ENCODE measurements at regions not wholly inside any gene's neighbourhood (a gene's known extent, or its start where the extent isn't known, plus 50 kb on each side); places are given as distances from the start of the nearest gene placed in this dataset.

DNA sequence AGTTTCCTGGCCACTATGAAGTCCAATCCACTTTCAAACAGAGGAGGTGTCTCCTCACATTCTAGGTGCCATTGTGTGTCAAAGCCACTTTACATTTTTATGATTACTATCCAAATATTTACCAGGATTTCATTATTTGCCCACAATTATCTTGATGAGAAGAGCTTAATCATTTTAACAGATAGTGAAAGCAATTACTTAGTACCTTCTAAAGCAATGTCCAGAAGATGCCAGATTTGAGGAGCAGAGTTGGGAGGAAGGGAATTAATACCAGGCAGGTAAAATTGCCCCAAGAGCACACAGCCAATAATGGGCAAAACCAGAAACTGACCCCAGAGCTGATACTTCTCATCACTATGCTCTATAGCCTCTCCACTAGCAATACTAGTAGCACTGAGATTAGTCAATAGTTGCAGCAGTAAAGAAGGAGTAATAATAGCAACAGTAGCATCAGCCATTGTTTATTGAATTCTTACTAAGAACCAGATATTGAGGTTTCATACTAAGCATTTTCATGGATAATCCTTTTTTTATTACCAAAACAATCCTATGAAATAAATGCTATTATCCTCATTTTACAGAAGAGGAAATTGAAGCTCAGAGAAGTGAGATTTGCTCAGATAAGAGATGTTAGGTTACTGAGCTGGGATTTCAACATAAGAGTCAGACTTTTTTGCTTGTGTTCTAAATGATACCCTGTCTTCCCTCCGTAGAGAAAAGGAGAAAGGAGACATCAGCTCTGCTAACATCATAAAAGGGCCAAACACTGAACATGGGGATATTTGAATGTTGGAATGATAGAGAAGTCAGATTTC lies 509.3 kb upstream of the CFAP20DC start:
- Histone ChIP-seq H3K4me3 (ENCODE audit: low read depth in 1 of 2, low read length in 2 of 2) (no peak overlapping the region), H3K27ac (ENCODE audit: low read length) (no peak overlapping the region), H3K27me3 (ENCODE audit: low read depth, low read length) (no peaks in the 10 kb centered on the region), H3K36me3 (ENCODE audit: control insufficient read depth in 1 of 2, insufficient read depth in 2 of 2, low read length in 2 of 2) (no peaks in the 10 kb centered on the region), H3K9me3 (ENCODE audit: control insufficient read depth in 1 of 2, low read length in 2 of 2) (no peaks in the 10 kb centered on the region), H3K4me1 (ENCODE audit: control insufficient read depth in 1 of 2, insufficient read depth in 2 of 2, low read length in 2 of 2) (no peaks in the 10 kb centered on the region)

DNA sequence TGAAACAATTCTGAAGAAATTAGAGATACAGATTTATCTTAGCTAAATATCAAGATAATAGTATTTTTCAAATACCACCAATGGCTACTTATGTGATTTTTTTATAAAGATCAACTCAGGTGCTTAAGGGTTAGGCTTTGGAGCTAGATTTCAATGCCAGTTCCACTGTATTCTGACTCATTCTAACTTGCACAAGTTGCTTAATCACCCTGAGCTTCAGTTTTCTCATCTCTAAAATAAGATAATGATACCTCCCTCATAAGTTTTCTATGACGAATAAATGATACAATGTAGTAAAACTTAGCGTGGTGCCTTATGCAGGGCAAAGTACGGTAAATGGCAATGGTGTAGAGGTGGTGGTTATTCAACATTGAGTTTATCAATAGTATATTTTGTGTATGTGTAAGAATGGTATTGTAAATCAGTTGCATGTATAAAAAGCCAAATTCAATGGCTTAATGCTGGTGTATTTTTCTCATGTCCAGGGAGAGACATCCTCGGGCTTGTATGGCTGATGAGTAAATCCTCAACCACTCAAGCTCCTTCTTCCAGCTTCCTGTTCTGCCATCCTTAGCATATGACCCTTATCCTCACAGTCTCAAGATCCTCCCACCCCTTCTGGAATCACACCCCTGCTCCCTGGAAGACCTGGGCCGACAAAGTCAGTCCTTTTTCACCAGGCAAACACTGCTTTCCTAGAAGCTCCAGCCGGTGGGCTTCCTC lies 505.9 kb upstream of the CFAP20DC start:
- no peaks in the 10 kb centered on the region for H3K36me3 ChIP-seq (ENCODE audit: control insufficient read depth in 1 of 2, insufficient read depth in 2 of 2, low read length in 2 of 2)
- no peaks in the 10 kb centered on the region for H3K4me1 ChIP-seq (ENCODE audit: control insufficient read depth in 1 of 2, insufficient read depth in 2 of 2, low read length in 2 of 2)
- H3K27me3 ChIP-seq (ENCODE audit: low read depth, low read length), result no peaks in the 10 kb centered on the region
- no peak overlapping the region for H3K4me3 ChIP-seq (ENCODE audit: low read depth in 1 of 2, low read length in 2 of 2)
- no peak overlapping the region for H3K27ac ChIP-seq (ENCODE audit: low read length)
- no peaks in the 10 kb centered on the region for H3K9me3 ChIP-seq (ENCODE audit: control insufficient read depth in 1 of 2, low read length in 2 of 2)

DNA sequence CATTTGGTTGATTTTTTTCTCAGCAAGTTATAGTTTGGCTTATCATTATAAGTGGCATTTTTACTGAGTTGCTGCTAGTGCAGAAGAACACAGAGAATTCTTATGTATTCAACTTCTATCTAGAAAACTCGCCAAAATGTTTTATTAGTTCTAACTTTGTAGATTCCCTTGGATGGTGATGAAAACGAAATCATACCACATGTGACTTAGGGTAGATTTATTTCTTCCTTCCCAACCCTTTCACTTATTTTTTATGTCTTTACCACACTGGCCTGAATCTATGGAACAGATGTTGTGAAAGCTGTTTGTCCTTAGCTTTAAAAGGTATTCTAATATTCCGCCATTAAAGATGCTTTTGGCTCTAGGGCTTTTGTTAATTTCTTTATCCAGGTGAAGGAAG lies 503.3 kb upstream of the CFAP20DC start:
- H3K36me3 ChIP-seq (ENCODE audit: control insufficient read depth in 1 of 2, insufficient read depth in 2 of 2, low read length in 2 of 2), result no peaks in the 10 kb centered on the region
- no peak overlapping the region for H3K4me3 ChIP-seq (ENCODE audit: low read depth in 1 of 2, low read length in 2 of 2)
- no peaks in the 10 kb centered on the region for H3K4me1 ChIP-seq (ENCODE audit: control insufficient read depth in 1 of 2, insufficient read depth in 2 of 2, low read length in 2 of 2)
- H3K27ac ChIP-seq (ENCODE audit: low read length), result no peak overlapping the region
- no peaks in the 10 kb centered on the region for H3K9me3 ChIP-seq (ENCODE audit: control insufficient read depth in 1 of 2, low read length in 2 of 2)
- H3K27me3 ChIP-seq (ENCODE audit: low read depth, low read length), result no peaks in the 10 kb centered on the region

DNA sequence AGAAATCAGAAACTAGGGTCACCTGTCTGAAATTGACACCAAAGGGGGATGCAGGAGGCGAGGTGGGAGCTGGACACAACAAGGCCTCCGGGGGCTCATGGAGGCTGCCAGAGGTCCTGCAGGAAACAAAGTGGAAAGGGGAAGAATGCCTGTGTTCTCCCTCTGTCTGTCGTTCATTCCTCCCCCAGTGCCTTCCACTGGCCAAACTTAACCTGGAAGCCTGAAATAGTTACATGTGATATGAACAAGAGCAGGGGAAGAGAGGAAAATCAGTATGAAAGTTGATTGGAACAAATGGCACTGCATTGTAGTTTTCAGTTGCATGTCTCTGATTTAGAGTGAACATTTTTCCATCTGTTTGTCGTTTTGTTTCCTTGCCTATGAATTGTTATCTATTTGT lies 502.0 kb upstream of the CFAP20DC start:
- no peaks in the 10 kb centered on the region for H3K4me1 ChIP-seq (ENCODE audit: control insufficient read depth in 1 of 2, insufficient read depth in 2 of 2, low read length in 2 of 2)
- no peaks in the 10 kb centered on the region for H3K36me3 ChIP-seq (ENCODE audit: control insufficient read depth in 1 of 2, insufficient read depth in 2 of 2, low read length in 2 of 2)
- H3K27me3 ChIP-seq (ENCODE audit: low read depth, low read length), result no peaks in the 10 kb centered on the region
- no peak overlapping the region for H3K4me3 ChIP-seq (ENCODE audit: low read depth in 1 of 2, low read length in 2 of 2)
- no peak overlapping the region for H3K27ac ChIP-seq (ENCODE audit: low read length)
- no peaks in the 10 kb centered on the region for H3K9me3 ChIP-seq (ENCODE audit: control insufficient read depth in 1 of 2, low read length in 2 of 2)

DNA sequence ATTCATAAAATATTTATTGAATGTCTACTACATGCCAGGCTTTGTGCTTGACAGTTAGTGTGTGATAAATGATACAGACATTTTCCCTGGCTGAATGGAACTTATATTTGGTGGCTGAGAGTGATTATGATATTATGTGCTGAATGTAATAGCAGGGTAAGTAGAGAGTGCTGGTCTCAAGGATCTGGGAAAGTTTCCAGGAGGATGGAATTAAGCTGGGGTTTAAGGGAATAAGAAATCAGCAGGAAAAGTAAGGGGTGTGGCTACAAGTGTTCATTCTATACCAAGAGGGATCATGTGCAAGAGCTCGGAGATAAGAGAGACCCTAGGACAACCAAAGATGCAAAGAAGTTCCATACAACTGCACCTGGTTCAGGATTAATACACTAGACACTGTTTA lies 500.1 kb upstream of the CFAP20DC start:
- H3K36me3 ChIP-seq (ENCODE audit: control insufficient read depth in 1 of 2, insufficient read depth in 2 of 2, low read length in 2 of 2), result no peaks in the 10 kb centered on the region
- no peaks in the 10 kb centered on the region for H3K9me3 ChIP-seq (ENCODE audit: control insufficient read depth in 1 of 2, low read length in 2 of 2)
- H3K27ac ChIP-seq (ENCODE audit: low read length), result no peak overlapping the region
- no peaks in the 10 kb centered on the region for H3K27me3 ChIP-seq (ENCODE audit: low read depth, low read length)
- H3K4me1 ChIP-seq (ENCODE audit: control insufficient read depth in 1 of 2, insufficient read depth in 2 of 2, low read length in 2 of 2), result no peaks in the 10 kb centered on the region
- no peak overlapping the region for H3K4me3 ChIP-seq (ENCODE audit: low read depth in 1 of 2, low read length in 2 of 2)

DNA sequence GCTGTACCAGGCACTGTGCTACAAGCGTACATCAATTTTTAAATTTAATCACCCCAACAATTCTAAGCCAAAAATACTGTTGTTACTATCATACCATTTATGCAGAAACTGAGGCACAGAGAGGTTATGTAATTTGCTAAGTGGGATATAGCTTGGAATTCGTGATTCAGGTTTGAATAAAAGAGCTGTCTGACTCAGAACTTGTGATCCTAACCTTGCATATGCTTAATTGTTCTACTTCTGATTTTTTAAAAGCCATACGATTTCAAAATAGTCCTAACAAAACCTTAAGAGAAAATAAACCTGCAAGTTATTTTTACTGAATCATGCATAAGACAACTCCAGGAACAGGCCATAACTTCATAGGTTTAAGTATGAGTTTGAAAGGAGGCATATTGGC lies 498.0 kb upstream of the CFAP20DC start:
- no peaks in the 10 kb centered on the region for H3K9me3 ChIP-seq (ENCODE audit: control insufficient read depth in 1 of 2, low read length in 2 of 2)
- no peaks in the 10 kb centered on the region for H3K27me3 ChIP-seq (ENCODE audit: low read depth, low read length)
- no peak overlapping the region for H3K4me3 ChIP-seq (ENCODE audit: low read depth in 1 of 2, low read length in 2 of 2)
- H3K36me3 ChIP-seq (ENCODE audit: control insufficient read depth in 1 of 2, insufficient read depth in 2 of 2, low read length in 2 of 2), result no peaks in the 10 kb centered on the region
- H3K27ac ChIP-seq (ENCODE audit: low read length), result no peak overlapping the region
- no peaks in the 10 kb centered on the region for H3K4me1 ChIP-seq (ENCODE audit: control insufficient read depth in 1 of 2, insufficient read depth in 2 of 2, low read length in 2 of 2)

DNA sequence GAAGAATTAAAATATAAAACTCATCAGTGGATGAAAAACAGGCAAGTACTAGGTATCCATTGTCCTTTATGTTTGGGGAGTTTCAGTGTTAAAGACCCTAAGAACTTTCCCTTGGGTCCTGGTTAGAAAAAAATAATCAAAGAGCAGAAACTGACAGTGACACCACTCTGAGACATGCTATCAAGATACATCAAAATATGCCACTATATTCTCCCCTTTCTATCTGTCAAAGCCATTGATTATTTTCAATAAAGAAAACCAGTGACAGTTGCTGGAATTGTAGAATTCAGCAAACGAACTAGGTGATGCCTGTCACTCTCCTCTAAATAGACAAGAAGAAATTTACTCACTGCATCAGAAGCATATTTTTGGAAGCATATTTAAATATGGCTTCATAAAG lies 496.7 kb upstream of the CFAP20DC start:
- Histone ChIP-seq H3K4me1 (ENCODE audit: control insufficient read depth in 1 of 2, insufficient read depth in 2 of 2, low read length in 2 of 2) (no peaks in the 10 kb centered on the region), H3K27me3 (ENCODE audit: low read depth, low read length) (no peaks in the 10 kb centered on the region), H3K4me3 (ENCODE audit: low read depth in 1 of 2, low read length in 2 of 2) (no peak overlapping the region), H3K27ac (ENCODE audit: low read length) (no peak overlapping the region), H3K9me3 (ENCODE audit: control insufficient read depth in 1 of 2, low read length in 2 of 2) (no peaks in the 10 kb centered on the region), H3K36me3 (ENCODE audit: control insufficient read depth in 1 of 2, insufficient read depth in 2 of 2, low read length in 2 of 2) (no peaks in the 10 kb centered on the region)

DNA sequence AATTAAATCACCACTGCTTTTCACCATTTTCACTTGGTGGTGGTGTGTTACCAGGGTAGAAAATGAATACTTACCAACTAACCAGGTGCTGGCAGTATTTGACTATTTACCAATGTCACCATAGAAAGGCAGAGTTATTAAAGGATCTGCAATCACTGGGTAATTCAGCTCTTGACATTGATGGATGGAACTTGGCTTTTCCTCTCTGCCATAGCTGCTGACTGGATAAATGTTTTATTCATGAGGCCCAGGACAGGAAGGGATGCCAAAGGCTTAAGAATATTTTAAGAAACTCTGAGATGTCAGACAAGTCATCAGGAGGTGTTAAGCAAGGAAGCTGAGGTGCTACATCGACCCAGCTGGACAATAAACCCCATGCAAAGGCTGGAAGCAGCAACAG lies 495.5 kb upstream of the CFAP20DC start:
- H3K9me3 ChIP-seq (ENCODE audit: control insufficient read depth in 1 of 2, low read length in 2 of 2), result no peaks in the 10 kb centered on the region
- H3K27me3 ChIP-seq (ENCODE audit: low read depth, low read length), result no peaks in the 10 kb centered on the region
- no peak overlapping the region for H3K27ac ChIP-seq (ENCODE audit: low read length)
- no peak overlapping the region for H3K4me3 ChIP-seq (ENCODE audit: low read depth in 1 of 2, low read length in 2 of 2)
- H3K4me1 ChIP-seq (ENCODE audit: control insufficient read depth in 1 of 2, insufficient read depth in 2 of 2, low read length in 2 of 2), result no peaks in the 10 kb centered on the region
- H3K36me3 ChIP-seq (ENCODE audit: control insufficient read depth in 1 of 2, insufficient read depth in 2 of 2, low read length in 2 of 2), result no peaks in the 10 kb centered on the region

DNA sequence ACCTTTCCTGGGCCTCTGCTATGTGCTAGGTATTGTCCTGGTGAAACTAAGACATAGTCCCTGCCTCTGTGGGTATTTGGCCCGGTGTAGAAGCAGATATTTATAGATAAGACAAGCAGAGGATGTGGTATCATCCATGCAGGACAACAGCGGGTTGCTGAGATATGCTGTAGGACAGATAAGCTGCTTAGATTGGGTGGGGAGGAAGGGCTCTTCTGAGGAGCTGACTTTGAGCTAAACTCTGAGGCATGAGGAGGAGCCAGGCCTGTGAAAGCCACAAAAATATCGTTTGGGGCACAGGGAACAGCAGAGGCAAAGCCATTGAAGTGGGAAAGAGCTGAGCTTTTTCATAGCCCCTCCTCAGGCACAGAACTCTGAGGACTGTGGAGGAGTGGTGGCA lies 492.5 kb upstream of the CFAP20DC start:
- no peaks in the 10 kb centered on the region for H3K9me3 ChIP-seq (ENCODE audit: control insufficient read depth in 1 of 2, low read length in 2 of 2)
- H3K36me3 ChIP-seq (ENCODE audit: control insufficient read depth in 1 of 2, insufficient read depth in 2 of 2, low read length in 2 of 2), result no peaks in the 10 kb centered on the region
- H3K4me1 ChIP-seq (ENCODE audit: control insufficient read depth in 1 of 2, insufficient read depth in 2 of 2, low read length in 2 of 2), result no peaks in the 10 kb centered on the region
- no peak overlapping the region for H3K4me3 ChIP-seq (ENCODE audit: low read depth in 1 of 2, low read length in 2 of 2)
- no peaks in the 10 kb centered on the region for H3K27me3 ChIP-seq (ENCODE audit: low read depth, low read length)
- no peak overlapping the region for H3K27ac ChIP-seq (ENCODE audit: low read length)

DNA sequence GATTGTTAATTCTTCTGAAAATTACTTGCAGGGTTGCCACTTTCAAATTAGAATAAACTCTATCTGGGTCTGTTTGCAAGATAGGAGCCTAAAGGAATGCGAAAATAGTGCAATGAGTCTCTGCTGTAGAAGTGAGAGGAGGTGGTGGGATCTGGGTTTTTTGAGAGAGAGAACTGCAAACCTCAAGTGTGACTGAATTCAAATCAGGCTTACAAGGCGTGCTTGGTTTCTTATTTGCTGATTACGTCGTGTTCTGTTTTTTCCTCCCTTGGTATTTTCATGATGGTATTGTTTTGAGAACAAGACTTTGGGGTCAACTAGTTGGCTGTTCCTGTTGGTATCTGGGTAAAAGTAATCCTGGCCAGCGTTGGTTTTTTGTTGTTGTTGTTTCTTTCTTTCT lies 490.9 kb upstream of the CFAP20DC start:
- peaks cover 0 to 5% of the 10 kb centered on the region in 2 donors for H3K4me1 ChIP-seq (ENCODE audit: control insufficient read depth in 1 of 2, insufficient read depth in 2 of 2, low read length in 2 of 2)
- H3K4me3 ChIP-seq (ENCODE audit: low read depth in 1 of 2, low read length in 2 of 2), result no peak overlapping the region
- H3K36me3 ChIP-seq (ENCODE audit: control insufficient read depth in 1 of 2, insufficient read depth in 2 of 2, low read length in 2 of 2), result no peaks in the 10 kb centered on the region

DNA sequence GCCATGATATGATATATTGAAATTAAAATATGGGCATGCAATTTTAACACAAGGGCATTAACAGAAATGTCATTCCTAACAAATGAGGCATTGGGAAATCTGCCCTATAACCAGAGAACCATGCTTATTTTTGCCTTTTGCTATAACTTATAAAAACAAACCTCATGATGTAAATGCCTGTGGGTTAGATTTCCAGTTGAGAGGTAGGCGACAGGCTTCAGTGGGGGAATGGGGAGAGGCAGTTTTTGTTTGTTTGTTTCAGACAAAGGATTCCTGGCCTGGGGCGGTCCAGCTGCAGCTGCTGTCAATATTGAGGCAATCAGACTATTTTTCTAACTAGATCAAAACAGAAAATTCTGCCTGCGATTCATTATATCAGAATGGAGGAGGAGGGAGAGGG lies 490.4 kb upstream of the CFAP20DC start:
- Histone ChIP-seq H3K4me1 (ENCODE audit: control insufficient read depth in 1 of 2, insufficient read depth in 2 of 2, low read length in 2 of 2) (peaks cover 0 to 8% of the 10 kb centered on the region in 2 donors), H3K27ac (ENCODE audit: low read length) (no peak overlapping the region), H3K27me3 (ENCODE audit: low read depth, low read length) (no peaks in the 10 kb centered on the region), H3K36me3 (ENCODE audit: control insufficient read depth in 1 of 2, insufficient read depth in 2 of 2, low read length in 2 of 2) (no peaks in the 10 kb centered on the region), H3K4me3 (ENCODE audit: low read depth in 1 of 2, low read length in 2 of 2) (no peak overlapping the region), H3K9me3 (ENCODE audit: control insufficient read depth in 1 of 2, low read length in 2 of 2) (no peaks in the 10 kb centered on the region)

More for the DNA sequence above, 490.9 kb upstream of the CFAP20DC start:
- no peaks in the 10 kb centered on the region for H3K9me3 ChIP-seq (ENCODE audit: control insufficient read depth in 1 of 2, low read length in 2 of 2)
- no peaks in the 10 kb centered on the region for H3K27me3 ChIP-seq (ENCODE audit: low read depth, low read length)
- H3K27ac ChIP-seq (ENCODE audit: low read length), result no peak overlapping the region
